Left renal cortex interstitium (tissue), 4 donors: ENCODE measurements at regions not wholly inside any gene's neighbourhood (a gene's known extent, or its start where the extent isn't known, plus 50 kb on each side); places are given as distances from the start of the nearest gene placed in this dataset.

Source experiments
- DNase-seq, 4 donors: peaks; one replicate each; pipeline ENCODE4 v3.0.0-alpha.2; 2013; ENCODE audit warnings: low read depth in 4 of 4, low spot score in 2 of 4, missing footprints in 1 of 4

GRCh38 chr2:5263291-5263690 is 428.9 kb upstream of the SOX11 start:
- no peak for DNase-seq

GRCh38 chr2:5264361-5264760 is 427.8 kb upstream of the SOX11 start:
- no peak for DNase-seq

- no peak for DNase-seq
Measured at GRCh38 chr2:5285061-5285460, 407.1 kb upstream of the SOX11 start.

- DNase-seq = no peak
Measured at GRCh38 chr2:5285872-5286769, 406.1 kb upstream of the SOX11 start.

GRCh38 chr2:5287558-5288334 is 404.4 kb upstream of the SOX11 start:
- no peak for DNase-seq

GRCh38 chr2:5290900-5291546 is 401.2 kb upstream of the SOX11 start:
- no peak for DNase-seq

- no peak for DNase-seq
Measured at GRCh38 chr2:5304640-5305039, 387.5 kb upstream of the SOX11 start.

GRCh38 chr2:5315041-5315440 is 377.1 kb upstream of the SOX11 start:
- no peak for DNase-seq

GRCh38 chr2:5315512-5315911 is 376.7 kb upstream of the SOX11 start:
- no peak for DNase-seq

- DNase-seq = no peak
Measured at GRCh38 chr2:5316001-5316490, 376.1 kb upstream of the SOX11 start.

- DNase-seq = no peak
Measured at GRCh38 chr2:5319493-5319892, 372.7 kb upstream of the SOX11 start.

- no peak for DNase-seq
Measured at GRCh38 chr2:5322396-5322795, 369.8 kb upstream of the SOX11 start.

- no peak for DNase-seq
Measured at GRCh38 chr2:5325523-5325922, 366.7 kb upstream of the SOX11 start.

GRCh38 chr2:5328826-5329225 is 363.4 kb upstream of the SOX11 start:
- DNase-seq = no peak

GRCh38 chr2:5329763-5330162 is 362.4 kb upstream of the SOX11 start:
- no peak for DNase-seq

GRCh38 chr2:5330961-5331360 is 361.2 kb upstream of the SOX11 start:
- DNase-seq = no peak

GRCh38 chr2:5332925-5333324 is 359.3 kb upstream of the SOX11 start:
- DNase-seq = no peak

GRCh38 chr2:5339473-5339872 is 352.7 kb upstream of the SOX11 start:
- no peak for DNase-seq

- no peak for DNase-seq
Measured at GRCh38 chr2:5343785-5344335, 348.3 kb upstream of the SOX11 start.

GRCh38 chr2:5352286-5352685 is 339.9 kb upstream of the SOX11 start:
- DNase-seq = no peak

GRCh38 chr2:5353565-5353964 is 338.6 kb upstream of the SOX11 start:
- DNase-seq = no peak
